BLaER1 treated with 17β-estradiol and CSF1 and Interleukin-3, amounts not matched to agents 10 nM and 100 nM (cell line): ENCODE measurements at regions not wholly inside any gene's neighbourhood (a gene's known extent, or its start where the extent isn't known, plus 50 kb on each side); places are given as distances from the start of the nearest gene placed in this dataset.

Experiments used
- H3K27ac ChIP-seq, 11 experiments: shearing (Covaris generic); formaldehyde crosslinking; 2 replicates each; pipeline ENCODE4 v1.8.1; 2022
- H3K27me3 ChIP-seq, 11 experiments: shearing (Covaris generic); formaldehyde crosslinking; 2 replicates each; pipeline ENCODE4 v1.8.1; 2022
- H3K36me3 ChIP-seq, 11 experiments: shearing (Covaris generic); formaldehyde crosslinking; 2 replicates each; pipeline ENCODE4 v1.8.1; 2022
- H3K4me1 ChIP-seq, 10 experiments: shearing (Covaris generic); formaldehyde crosslinking; 2 replicates each; pipeline ENCODE4 v1.8.1; 2022
- H3K4me2 ChIP-seq, 11 experiments: shearing (Covaris generic); formaldehyde crosslinking; 2 replicates each; pipeline ENCODE4 v1.8.1; 2022
- H3K4me3 ChIP-seq, 10 experiments: shearing (Covaris generic); formaldehyde crosslinking; 2 replicates each; pipeline ENCODE4 v1.8.1; 2022
- H3K9ac ChIP-seq, 11 experiments: shearing (Covaris generic); formaldehyde crosslinking; 2 replicates each; pipeline ENCODE4 v1.8.1; 2022
- H3K9me3 ChIP-seq, 11 experiments: shearing (Covaris generic); formaldehyde crosslinking; replicated peaks in 1 of 11; 2 replicates each; pipeline ENCODE4 v1.8.1; 2022
- H4K20me1 ChIP-seq, 11 experiments: shearing (Covaris generic); formaldehyde crosslinking; 2 replicates each; pipeline ENCODE4 v1.8.1; 2022
- Cebpa-rat ChIP-seq, 11 experiments: shearing (Covaris generic); IDR thresholded peaks; 2 replicates each; pipeline ENCODE4 v1.8.1; 2022

GRCh38 chr3:103937094-103937493, 1429.6 kb upstream of the ALCAM start:
- no peak overlapping the region for H3K9ac ChIP-seq
- no peak for TF ChIP-seq Cebpa-rat (IDR thresholded peaks at IDR 0.05)
- no peak overlapping the region for H3K27ac ChIP-seq
- no peak overlapping the region for H3K4me3 ChIP-seq
- H4K20me1 ChIP-seq: no peaks in the 10 kb centered on the region
- H3K27me3 ChIP-seq: no peaks in the 10 kb centered on the region
- H3K36me3 ChIP-seq: no peaks in the 10 kb centered on the region
- H3K9me3 ChIP-seq: no peaks in the 10 kb centered on the region
- peak overlapping the region in 4 of 11 experiments; percentile 5 to 35 (median 28); a peak in 5 of 22 replicates for H3K4me2 ChIP-seq
- peaks cover 0 to 16% (median 3%) of the 10 kb centered on the region in 10 experiments; a peak in 3 of 20 replicates for H3K4me1 ChIP-seq

GRCh38 chr3:103947062-103947461, 1419.6 kb upstream of the ALCAM start:
- no peaks in the 10 kb centered on the region for H3K27me3 ChIP-seq
- no peak for TF ChIP-seq Cebpa-rat (IDR thresholded peaks at IDR 0.05)
- H4K20me1 ChIP-seq: no peaks in the 10 kb centered on the region
- H3K4me1 ChIP-seq: no peaks in the 10 kb centered on the region
- no peaks in the 10 kb centered on the region for H3K36me3 ChIP-seq
- H3K9ac ChIP-seq: no peak overlapping the region
- H3K27ac ChIP-seq: no peak overlapping the region
- no peak overlapping the region for H3K4me2 ChIP-seq
- H3K4me3 ChIP-seq: no peak overlapping the region
- no peaks in the 10 kb centered on the region for H3K9me3 ChIP-seq

GRCh38 chr3:103949693-103950092, 1417.0 kb upstream of the ALCAM start:
- no peak overlapping the region for H3K4me3 ChIP-seq
- H4K20me1 ChIP-seq: no peaks in the 10 kb centered on the region
- no peak for TF ChIP-seq Cebpa-rat (IDR thresholded peaks at IDR 0.05)
- H3K9me3 ChIP-seq: no peaks in the 10 kb centered on the region
- H3K27ac ChIP-seq: no peak overlapping the region
- H3K9ac ChIP-seq: no peak overlapping the region
- no peaks in the 10 kb centered on the region for H3K4me1 ChIP-seq
- H3K36me3 ChIP-seq: no peaks in the 10 kb centered on the region
- no peak overlapping the region for H3K4me2 ChIP-seq
- no peaks in the 10 kb centered on the region for H3K27me3 ChIP-seq

- H3K4me3 ChIP-seq: no peak overlapping the region
- no peaks in the 10 kb centered on the region for H3K9me3 ChIP-seq
- H3K36me3 ChIP-seq: no peaks in the 10 kb centered on the region
- H3K9ac ChIP-seq: no peak overlapping the region
- no peak for TF ChIP-seq Cebpa-rat (IDR thresholded peaks at IDR 0.05)
- H3K4me2 ChIP-seq: no peak overlapping the region
- H3K4me1 ChIP-seq: no peaks in the 10 kb centered on the region
- no peak overlapping the region for H3K27ac ChIP-seq
- H4K20me1 ChIP-seq: no peaks in the 10 kb centered on the region
- H3K27me3 ChIP-seq: no peaks in the 10 kb centered on the region
These were observed 1416.0 kb upstream of the ALCAM start for GRCh38 chr3:103950676-103951075.

GRCh38 chr3:103953796-103954195, 1412.9 kb upstream of the ALCAM start:
- no peaks in the 10 kb centered on the region for H4K20me1 ChIP-seq
- no peaks in the 10 kb centered on the region for H3K36me3 ChIP-seq
- no peak overlapping the region for H3K4me3 ChIP-seq
- no peak overlapping the region for H3K4me2 ChIP-seq
- TF ChIP-seq Cebpa-rat (IDR thresholded peaks at IDR 0.05): no peak
- H3K4me1 ChIP-seq: no peaks in the 10 kb centered on the region
- H3K9me3 ChIP-seq: no peaks in the 10 kb centered on the region
- no peak overlapping the region for H3K9ac ChIP-seq
- no peaks in the 10 kb centered on the region for H3K27me3 ChIP-seq
- no peak overlapping the region for H3K27ac ChIP-seq

GRCh38 chr3:103960819-103961218, 1405.9 kb upstream of the ALCAM start:
- H3K9ac ChIP-seq: no peak overlapping the region
- H3K36me3 ChIP-seq: no peaks in the 10 kb centered on the region
- no peaks in the 10 kb centered on the region for H3K27me3 ChIP-seq
- no peak overlapping the region for H3K4me3 ChIP-seq
- no peaks in the 10 kb centered on the region for H3K4me1 ChIP-seq
- no peak for TF ChIP-seq Cebpa-rat (IDR thresholded peaks at IDR 0.05)
- no peak overlapping the region for H3K27ac ChIP-seq
- H3K4me2 ChIP-seq: no peak overlapping the region
- no peaks in the 10 kb centered on the region for H3K9me3 ChIP-seq
- H4K20me1 ChIP-seq: no peaks in the 10 kb centered on the region

- TF ChIP-seq Cebpa-rat (IDR thresholded peaks at IDR 0.05): no peak
- no peak overlapping the region for H3K9ac ChIP-seq
- H3K27me3 ChIP-seq: no peaks in the 10 kb centered on the region
- H3K4me3 ChIP-seq: no peak overlapping the region
- no peaks in the 10 kb centered on the region for H3K4me1 ChIP-seq
- no peaks in the 10 kb centered on the region for H3K36me3 ChIP-seq
- H3K4me2 ChIP-seq: no peak overlapping the region
- H3K9me3 ChIP-seq: no peaks in the 10 kb centered on the region
- H4K20me1 ChIP-seq: no peaks in the 10 kb centered on the region
- H3K27ac ChIP-seq: no peak overlapping the region
These were observed 1403.1 kb upstream of the ALCAM start for GRCh38 chr3:103963599-103963998.

GRCh38 chr3:103965764-103966163, 1400.9 kb upstream of the ALCAM start:
- Histone ChIP-seq H4K20me1 (no peaks in the 10 kb centered on the region), H3K27ac (no peak overlapping the region), H3K9ac (no peak overlapping the region), H3K4me2 (no peak overlapping the region), H3K27me3 (no peaks in the 10 kb centered on the region), H3K4me3 (no peak overlapping the region), H3K4me1 (no peaks in the 10 kb centered on the region), H3K36me3 (no peaks in the 10 kb centered on the region), H3K9me3 (no peaks in the 10 kb centered on the region)
- TF ChIP-seq Cebpa-rat (IDR thresholded peaks at IDR 0.05): no peak

GRCh38 chr3:103966749-103967148, 1400.0 kb upstream of the ALCAM start:
- Histone ChIP-seq H3K9ac (no peak overlapping the region), H3K36me3 (no peaks in the 10 kb centered on the region), H3K4me3 (no peak overlapping the region), H3K27me3 (no peaks in the 10 kb centered on the region), H3K4me2 (no peak overlapping the region), H3K4me1 (no peaks in the 10 kb centered on the region), H3K9me3 (no peaks in the 10 kb centered on the region), H4K20me1 (no peaks in the 10 kb centered on the region), H3K27ac (no peak overlapping the region)
- TF ChIP-seq Cebpa-rat (IDR thresholded peaks at IDR 0.05): no peak

- no peaks in the 10 kb centered on the region for H4K20me1 ChIP-seq
- no peak overlapping the region for H3K9ac ChIP-seq
- no peak overlapping the region for H3K4me2 ChIP-seq
- H3K36me3 ChIP-seq: no peaks in the 10 kb centered on the region
- no peak for TF ChIP-seq Cebpa-rat (IDR thresholded peaks at IDR 0.05)
- no peaks in the 10 kb centered on the region for H3K4me1 ChIP-seq
- no peaks in the 10 kb centered on the region for H3K9me3 ChIP-seq
- no peak overlapping the region for H3K4me3 ChIP-seq
- H3K27me3 ChIP-seq: no peaks in the 10 kb centered on the region
- H3K27ac ChIP-seq: no peak overlapping the region
These were observed 1398.6 kb upstream of the ALCAM start for GRCh38 chr3:103968131-103968530.

GRCh38 chr3:103968751-103969150, 1398.0 kb upstream of the ALCAM start:
- Histone ChIP-seq H3K9ac (no peak overlapping the region), H3K36me3 (no peaks in the 10 kb centered on the region), H3K27ac (no peak overlapping the region), H3K4me2 (no peak overlapping the region), H3K9me3 (no peaks in the 10 kb centered on the region), H4K20me1 (no peaks in the 10 kb centered on the region), H3K4me3 (no peak overlapping the region), H3K4me1 (no peaks in the 10 kb centered on the region), H3K27me3 (no peaks in the 10 kb centered on the region)
- no peak for TF ChIP-seq Cebpa-rat (IDR thresholded peaks at IDR 0.05)
